Choroid plexus epithelial cell (primary cell): ENCODE measurements at regions not wholly inside any gene's neighbourhood (a gene's known extent, or its start where the extent isn't known, plus 50 kb on each side); places are given as distances from the start of the nearest gene placed in this dataset.

Experiments
- DNase-seq: peaks from one replicate; pipeline ENCODE4 v3.0.0-alpha.2; 2010; ENCODE audit warnings: low read depth
- H3K4me3 ChIP-seq: 2 replicates; pipeline ENCODE4 v1.5.1; 2011; ENCODE audit warnings: low read depth, mild to moderate bottlenecking, control low read depth, low read length, moderate library complexity
- CTCF ChIP-seq: conservative IDR thresholded peaks from 2 replicates; pipeline ENCODE4 v1.5.1; 2011; ENCODE audit warnings: low read depth, mild to moderate bottlenecking, control low read depth, inconsistent platforms, low read length, moderate library complexity

GRCh38 chr7:17716816-17717215, 223.5 kb downstream of the SNX13 start:
- no peak for TF ChIP-seq CTCF
- no peak for DNase-seq
- no peak overlapping the region for H3K4me3 ChIP-seq

DNA sequence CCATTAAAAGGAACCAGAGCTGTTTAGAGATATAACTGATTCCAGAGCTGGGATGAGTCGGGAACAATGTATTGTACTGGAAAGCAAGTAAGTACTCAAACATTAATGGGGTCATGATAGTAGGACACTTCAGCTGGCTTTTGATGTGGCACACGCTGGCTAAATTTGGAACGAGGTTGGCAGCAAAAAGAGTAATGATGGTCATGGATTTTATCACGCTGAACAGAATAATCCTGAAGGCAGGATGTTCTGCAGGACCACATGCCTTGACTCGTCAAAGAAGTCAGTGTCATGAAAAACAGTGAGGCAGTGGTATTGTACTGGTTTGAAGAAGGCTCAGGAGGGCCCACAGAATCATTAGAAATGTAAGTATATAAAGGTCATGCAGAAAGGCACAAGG, 220.3 kb downstream of the SNX13 start:
- DNase-seq = no peak
- no peak for TF ChIP-seq CTCF
- H3K4me3 ChIP-seq = no peak overlapping the region

DNA sequence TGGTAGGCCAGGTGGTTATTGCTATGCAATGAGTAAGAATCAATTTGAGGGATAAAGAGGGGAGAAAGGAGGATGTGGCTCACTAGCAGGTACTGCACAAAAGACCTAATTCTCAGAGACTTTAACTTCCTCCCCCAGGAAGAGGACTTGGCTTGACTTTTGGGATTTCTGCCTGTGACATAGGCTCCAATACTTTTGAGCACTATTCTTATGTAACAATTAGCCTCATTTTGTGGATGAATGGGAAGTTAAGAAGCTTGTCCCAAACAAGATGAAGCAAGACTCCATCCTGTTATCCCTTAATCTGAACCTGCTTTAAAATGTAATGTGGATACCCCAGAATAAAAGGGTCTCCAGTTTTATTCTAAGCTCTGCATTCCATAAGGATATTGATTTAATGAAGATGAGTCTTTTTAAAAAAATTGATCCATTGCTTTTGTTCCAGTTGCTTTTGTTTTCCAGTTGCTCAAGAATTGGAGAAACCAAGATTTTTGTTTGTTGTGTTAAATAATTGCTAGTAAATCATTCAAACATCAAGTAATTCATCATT, 218.5 kb downstream of the SNX13 start:
- no peak for TF ChIP-seq CTCF

DNA sequence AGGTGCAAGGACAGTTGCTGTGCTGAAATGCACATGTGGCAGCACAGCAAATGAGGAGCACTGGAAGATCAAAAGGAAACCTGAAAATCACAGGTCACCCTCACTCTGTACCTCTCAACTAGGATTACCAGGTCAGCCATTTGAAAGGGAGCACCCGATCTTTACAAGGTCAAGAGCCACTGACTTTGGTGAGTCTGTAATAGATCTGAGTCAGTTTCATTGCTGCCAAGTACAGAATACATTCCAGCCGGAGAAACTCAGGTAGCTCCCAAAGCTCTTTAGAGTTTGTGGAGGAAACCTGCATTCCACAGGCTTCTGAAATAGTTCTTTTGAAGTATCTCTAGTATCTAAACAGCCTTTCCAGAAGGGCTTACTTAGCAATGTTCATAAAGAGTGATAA, 217.5 kb downstream of the SNX13 start:
- TF ChIP-seq CTCF = no peak
- no peak for DNase-seq
- H3K4me3 ChIP-seq = no peak overlapping the region

More for the DNA sequence above, 218.5 kb downstream of the SNX13 start:
- H3K4me3 ChIP-seq = no peak overlapping the region
- no peak for DNase-seq

DNA sequence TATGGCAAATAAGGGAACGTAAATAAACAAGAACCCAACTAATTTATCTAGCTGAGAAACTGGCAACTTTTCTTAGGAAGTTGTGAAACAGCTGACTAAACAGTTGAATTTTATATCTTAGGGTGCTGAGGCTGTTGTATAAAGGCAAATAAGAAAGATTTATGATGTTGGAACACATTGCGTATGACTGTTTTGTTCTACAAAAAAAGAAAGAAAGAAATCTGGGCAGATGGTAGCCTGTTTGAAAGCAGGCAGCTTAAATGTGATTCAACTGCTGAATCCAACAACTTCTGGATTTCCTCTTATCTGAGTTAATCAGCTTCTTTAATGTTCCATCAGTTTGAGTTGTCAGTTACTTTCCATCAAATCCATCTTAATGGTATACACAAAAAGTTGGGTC, 214.5 kb downstream of the SNX13 start:
- H3K4me3 ChIP-seq = no peak overlapping the region
- TF ChIP-seq CTCF = no peak
- DNase-seq = no peak

- H3K4me3 ChIP-seq = no peak overlapping the region
- DNase-seq = no peak
- TF ChIP-seq CTCF = no peak
These were observed 208.2 kb downstream of the SNX13 start for GRCh38 chr7:17732083-17732482.
